Cardiac muscle cell (in vitro differentiated cells and primary cell): ENCODE measurements at regions not wholly inside any gene's neighbourhood (a gene's known extent, or its start where the extent isn't known, plus 50 kb on each side); places are given as distances from the start of the nearest gene placed in this dataset.

ENCODE experiments used
- DNase-seq, 2 donors: peaks; one replicate each; pipeline versions ENCODE4 v3.0.0 to v3.0.0-alpha.2; 2010 to 2017; ENCODE audit warnings: low read depth in 1 of 2, low spot score in 1 of 2
- H3K27ac ChIP-seq: fragments of 200-600 bp; sonication (generic); 2 replicates; pipeline ENCODE4 v1.5.1; 2016
- H3K27me3 ChIP-seq: fragments of 200-600 bp; sonication (generic); 2 replicates; pipeline ENCODE4 v1.6.0; 2016; ENCODE audit warnings: control low read depth
- H3K36me3 ChIP-seq: fragments of 200-600 bp; sonication (generic); 2 replicates; pipeline ENCODE4 v1.5.1; 2016; ENCODE audit warnings: control low read depth
- H3K4me1 ChIP-seq: fragments of 200-600 bp; sonication (generic); 2 replicates; pipeline ENCODE4 v1.8.1; 2017; ENCODE audit warnings: low read depth, mild to moderate bottlenecking, mixed run types
- H3K4me3 ChIP-seq: fragments of 200-600 bp; sonication (generic); 2 replicates; pipeline ENCODE4 v1.5.1; 2016; ENCODE audit warnings: mild to moderate bottlenecking
- H3K9me3 ChIP-seq: fragments of 200-600 bp; sonication (generic); 2 replicates; pipeline ENCODE4 v1.5.1; 2017; ENCODE audit warnings: low read depth, mild to moderate bottlenecking, control low read depth
- CTCF ChIP-seq: IDR thresholded peaks from 2 replicates; pipeline ENCODE4 v1.5.1; 2012; ENCODE audit warnings: low read depth, mild to moderate bottlenecking, low read length

GRCh38 chrX:66902081-66902480, 263.2 kb upstream of the EDA2R start:
- Histone ChIP-seq H3K4me3 (no peak overlapping the region), H3K27ac (no peak overlapping the region), H3K9me3 (no peaks in the 10 kb centered on the region), H3K4me1 (no peaks in the 10 kb centered on the region), H3K36me3 (no peaks in the 10 kb centered on the region), H3K27me3 (no peaks in the 10 kb centered on the region)
- DNase-seq = no peak
- no peak for TF ChIP-seq CTCF

GRCh38 chrX:66900886-66901285, 262.0 kb upstream of the EDA2R start:
- Histone ChIP-seq H3K27ac (no peak overlapping the region), H3K4me1 (no peaks in the 10 kb centered on the region), H3K27me3 (no peaks in the 10 kb centered on the region), H3K4me3 (no peak overlapping the region), H3K9me3 (no peaks in the 10 kb centered on the region), H3K36me3 (no peaks in the 10 kb centered on the region)
- no peak for DNase-seq
- TF ChIP-seq CTCF = no peak

- Histone ChIP-seq H3K36me3 (no peaks in the 10 kb centered on the region), H3K4me1 (no peaks in the 10 kb centered on the region)
- no peak for DNase-seq
Measured at GRCh38 chrX:66892004-66892403, 253.1 kb upstream of the EDA2R start.

GRCh38 chrX:66889418-66889817, 250.5 kb upstream of the EDA2R start:
- Histone ChIP-seq H3K27me3 (no peaks in the 10 kb centered on the region), H3K4me3 (no peak overlapping the region), H3K27ac (no peak overlapping the region), H3K4me1 (no peaks in the 10 kb centered on the region), H3K9me3 (peaks cover 4% of the 10 kb centered on the region), H3K36me3 (no peaks in the 10 kb centered on the region)
- DNase-seq = no peak
- no peak for TF ChIP-seq CTCF

More at GRCh38 chrX:66892004-66892403, 253.1 kb upstream of the EDA2R start:
- H3K9me3 ChIP-seq = peaks cover 4% of the 10 kb centered on the region
- no peak for TF ChIP-seq CTCF
- H3K4me3 ChIP-seq = no peak overlapping the region
- H3K27me3 ChIP-seq = no peaks in the 10 kb centered on the region
- H3K27ac ChIP-seq = no peak overlapping the region

GRCh38 chrX:66882101-66882500, 243.2 kb upstream of the EDA2R start:
- no peak for DNase-seq
- TF ChIP-seq CTCF = no peak
- no peaks in the 10 kb centered on the region for H3K9me3 ChIP-seq
- H3K27me3 ChIP-seq = no peaks in the 10 kb centered on the region
- no peaks in the 10 kb centered on the region for H3K4me1 ChIP-seq
- H3K27ac ChIP-seq = no peak overlapping the region
- H3K4me3 ChIP-seq = no peak overlapping the region
- no peaks in the 10 kb centered on the region for H3K36me3 ChIP-seq

GRCh38 chrX:66876776-66877175, 237.9 kb upstream of the EDA2R start:
- no peaks in the 10 kb centered on the region for H3K27me3 ChIP-seq

More at GRCh38 chrX:66876776-66877175, 237.9 kb upstream of the EDA2R start:
- Histone ChIP-seq H3K27ac (no peak overlapping the region), H3K9me3 (no peaks in the 10 kb centered on the region), H3K4me1 (no peaks in the 10 kb centered on the region), H3K36me3 (no peaks in the 10 kb centered on the region), H3K4me3 (no peak overlapping the region)
- no peak for DNase-seq
- TF ChIP-seq CTCF = no peak
